ENCODE measurements at regions not wholly inside any gene's neighbourhood (a gene's known extent, or its start where the extent isn't known, plus 50 kb on each side); places are given as distances from the start of the nearest gene placed in this dataset.

DNA sequence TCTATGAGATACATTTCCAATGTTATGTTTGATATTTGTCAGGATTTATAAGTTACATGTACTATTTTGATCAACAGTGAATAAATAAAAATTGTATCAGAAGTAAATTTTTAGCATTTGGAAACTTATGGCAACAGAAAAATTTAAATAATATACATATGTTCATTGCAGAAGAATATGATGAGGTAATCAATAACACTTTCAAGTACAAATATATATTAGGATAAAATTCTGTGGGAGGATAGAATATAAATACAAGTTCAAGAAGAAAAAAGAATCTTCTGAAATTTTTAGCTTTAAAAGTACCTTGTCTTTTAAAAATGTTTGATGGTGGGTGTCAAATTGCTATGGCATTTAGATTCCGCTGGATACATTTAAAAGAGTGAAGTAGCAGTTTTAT is 102.8 kb upstream of the MUCL1 start (continued):
- TF ChIP-seq NANOG (IDR thresholded peaks at IDR 0.05; ENCODE audit: insufficient read depth, low read depth, low read length, poor library complexity, severe bottlenecking): no peak
